RWPE2 (cell line): ENCODE measurements at regions not wholly inside any gene's neighbourhood (a gene's known extent, or its start where the extent isn't known, plus 50 kb on each side); places are given as distances from the start of the nearest gene placed in this dataset.
"Not testable (repeated sequence)": the region's sequence is repeated elsewhere in the genome, so short reads cannot be mapped to it uniquely, and the experiment has no call there.

Experiments
- ATAC-seq: fragments of 200-7000 bp; cut with Tn5 transposase; 3 replicates; pipeline ENCODE4 v1.9.1; 2021; ENCODE audit warnings: low read depth
- DNase-seq: peaks from one replicate; pipeline ENCODE4 v3.0.0-alpha.2; 2020; ENCODE audit warnings: low spot score
- H3K27ac ChIP-seq: fragments of 450-650 bp; 2 replicates; pipeline ENCODE4 v1.5.1; 2017; ENCODE audit warnings: mild to moderate bottlenecking; ENCODE audit not compliant: poor library complexity, severe bottlenecking
- H3K27me3 ChIP-seq: fragments of 250-450 bp; sonication (Bioruptor Pico); 2 replicates; pipeline ENCODE4 v1.5.1; 2021; ENCODE audit warnings: mild to moderate bottlenecking, moderate library complexity; ENCODE audit not compliant: insufficient read depth, poor library complexity, severe bottlenecking
- H3K36me3 ChIP-seq: fragments of 250-450 bp; sonication (Bioruptor Pico); 2 replicates; pipeline ENCODE4 v1.5.1; 2020; ENCODE audit warnings: low read depth, mild to moderate bottlenecking, moderate library complexity
- H3K4me1 ChIP-seq: fragments of 250-450 bp; sonication (Bioruptor Pico); 2 replicates; pipeline ENCODE4 v1.5.1; 2021; ENCODE audit warnings: mild to moderate bottlenecking, moderate library complexity; ENCODE audit not compliant: insufficient read depth, poor library complexity, severe bottlenecking
- H3K4me3 ChIP-seq: fragments of 250-450 bp; sonication (Bioruptor Pico); 2 replicates; pipeline ENCODE4 v1.5.1; 2021; ENCODE audit warnings: mild to moderate bottlenecking, moderate library complexity; ENCODE audit not compliant: severe bottlenecking
- H3K9me3 ChIP-seq: fragments of 250-450 bp; sonication (Bioruptor Pico); 2 replicates; pipeline ENCODE4 v1.5.1; 2021; ENCODE audit warnings: mild to moderate bottlenecking, moderate library complexity; ENCODE audit not compliant: severe bottlenecking
- CTCF ChIP-seq: fragments of 450-650 bp; IDR thresholded peaks from one replicate; pipeline ENCODE4 v1.5.1; 2017; ENCODE audit warnings: mild to moderate bottlenecking, moderate library complexity; ENCODE audit not compliant: poor library complexity, severe bottlenecking

GRCh38 chr3:75224412-75224811 lies 439.7 kb upstream of the FRG2C start:
- H3K36me3 ChIP-seq, result no peaks in the 10 kb centered on the region
- ATAC-seq (peak; percentile 78), DNase-seq (no peak)
- H3K4me3 ChIP-seq, result no peak overlapping the region
- H3K9me3 ChIP-seq, result no peaks in the 10 kb centered on the region
- no peaks in the 10 kb centered on the region for H3K27me3 ChIP-seq
- no peak for TF ChIP-seq CTCF
- H3K27ac ChIP-seq, result no peak overlapping the region
- H3K4me1 ChIP-seq, result no peaks in the 10 kb centered on the region

GRCh38 chr3:75232216-75232615 lies 431.9 kb upstream of the FRG2C start:
- DNase-seq, result no peak
- ATAC-seq, result no peak
- Histone ChIP-seq H3K27me3 (peaks cover 2% of the 10 kb centered on the region), H3K9me3 (no peaks in the 10 kb centered on the region), H3K4me1 (no peaks in the 10 kb centered on the region), H3K27ac (no peak overlapping the region), H3K4me3 (no peak overlapping the region), H3K36me3 (no peaks in the 10 kb centered on the region)
- no peak for TF ChIP-seq CTCF

GRCh38 chr3:75235631-75236030 lies 428.5 kb upstream of the FRG2C start:
- no peaks in the 10 kb centered on the region for H3K9me3 ChIP-seq
- no peak overlapping the region for H3K27ac ChIP-seq
- DNase-seq (no peak), ATAC-seq (no peak)
- H3K4me3 ChIP-seq, result no peak overlapping the region
- H3K27me3 ChIP-seq, result peaks cover 2% of the 10 kb centered on the region
- no peaks in the 10 kb centered on the region for H3K36me3 ChIP-seq
- no peaks in the 10 kb centered on the region for H3K4me1 ChIP-seq
- no peak for TF ChIP-seq CTCF

- DNase-seq, result no peak
- TF ChIP-seq CTCF, result no peak
- Histone ChIP-seq H3K27ac (no peak overlapping the region), H3K9me3 (no peaks in the 10 kb centered on the region), H3K27me3 (peaks cover 2% of the 10 kb centered on the region), H3K4me3 (no peak overlapping the region), H3K4me1 (no peaks in the 10 kb centered on the region), H3K36me3 (no peaks in the 10 kb centered on the region)
- ATAC-seq, result no peak
Measured at GRCh38 chr3:75237053-75237452, 427.1 kb upstream of the FRG2C start.

- peaks cover 2% of the 10 kb centered on the region for H3K27me3 ChIP-seq
Measured at GRCh38 chr3:75237477-75237876, 426.7 kb upstream of the FRG2C start.

GRCh38 chr3:75241226-75241962 lies 422.7 kb upstream of the FRG2C start:
- ATAC-seq, H3K27me3 ChIP-seq, H3K36me3 ChIP-seq, DNase-seq, H3K4me3 ChIP-seq, H3K9me3 ChIP-seq, H3K4me1 ChIP-seq, H3K27ac ChIP-seq: not testable (repeated sequence)

More at GRCh38 chr3:75237477-75237876, 426.7 kb upstream of the FRG2C start:
- Histone ChIP-seq H3K9me3 (no peaks in the 10 kb centered on the region), H3K4me3 (no peak overlapping the region), H3K36me3 (no peaks in the 10 kb centered on the region), H3K27ac (no peak overlapping the region), H3K4me1 (no peaks in the 10 kb centered on the region)
- TF ChIP-seq CTCF, result no peak
- DNase-seq (no peak), ATAC-seq (no peak)
